ENCODE measurements at regions not wholly inside any gene's neighbourhood (a gene's known extent, or its start where the extent isn't known, plus 50 kb on each side); places are given as distances from the start of the nearest gene placed in this dataset.

DNA sequence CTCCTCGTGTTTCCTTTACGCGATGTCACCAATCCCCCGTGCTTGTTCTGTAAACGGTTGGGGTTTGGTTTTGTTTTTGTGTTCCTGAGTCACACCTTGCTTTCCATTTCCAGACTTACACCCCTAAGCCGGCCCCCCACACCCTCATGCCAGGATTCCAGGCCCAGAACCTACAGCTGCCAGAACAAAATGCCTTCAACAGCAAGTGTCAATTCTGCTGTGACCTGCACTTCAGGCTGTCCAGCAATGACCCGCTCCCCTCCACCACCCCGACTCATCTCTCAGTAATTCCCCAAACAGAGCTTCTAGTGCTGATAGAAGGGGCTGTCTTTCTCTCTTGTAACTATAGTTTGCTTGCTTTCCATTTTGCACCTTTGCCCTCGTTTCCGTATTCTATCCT lies 722.1 kb upstream of the CELF2 start:
- Histone ChIP-seq H3K4me2 (ENCODE audit: insufficient read depth, low read length) (no peak overlapping the region), H3K27me3 (ENCODE audit: control insufficient read depth in 2 of 2, insufficient read depth in 2 of 2, low read length in 2 of 2) (no peaks in the 10 kb centered on the region), H3K4me1 (ENCODE audit: control insufficient read depth, extremely low read depth, insufficient read depth, low read length) (no peaks in the 10 kb centered on the region), H3K36me3 (ENCODE audit: control insufficient read depth in 2 of 2, extremely low read depth in 1 of 2, insufficient read depth in 2 of 2, low read length in 2 of 2) (no peaks in the 10 kb centered on the region), H3K9ac (replicated peaks; ENCODE audit: extremely low read depth, insufficient read depth, low read length) (no peak overlapping the region), H2AFZ (ENCODE audit: low read depth, low read length) (no peak overlapping the region), H4K20me1 (replicated peaks; ENCODE audit: control insufficient read depth, extremely low read depth, insufficient read depth, low read length) (no peaks in the 10 kb centered on the region), H3K4me3 (replicated peaks in 1 of 3; ENCODE audit: insufficient read depth in 1 of 3, low read depth in 1 of 3, low read length in 3 of 3) (no peak overlapping the region), H3K27ac (ENCODE audit: insufficient read depth, low read depth, low read length) (no peak overlapping the region), H3K79me2 (ENCODE audit: control insufficient read depth, insufficient read depth, low read length) (no peaks in the 10 kb centered on the region), H3K9me1 (replicated peaks; ENCODE audit: control insufficient read depth, extremely low read depth, insufficient read depth, low read length) (no peaks in the 10 kb centered on the region), H3K9me3 (replicated peaks; ENCODE audit: control insufficient read depth, insufficient read depth, low read length) (no peaks in the 10 kb centered on the region)
- intact Hi-C loops (cut with micrococcal nuclease): no loop called here
- POLR2A ChIA-PET: no interaction called here
- dilution Hi-C loops (cut with MboI; ENCODE audit: extremely low pct_ligation_motif_present, low sequenced_read_pairs): no loop called here
- TF ChIP-seq MYC (IDR thresholded peaks at IDR 0.05; ENCODE audit: low read depth, low read length) (no peak), POLR2AphosphoS5 (IDR thresholded peaks at IDR 0.05; ENCODE audit: insufficient read depth, low read depth, low read length) (no peak), JUN (IDR thresholded peaks at IDR 0.05; ENCODE audit: borderline replicate concordance, insufficient read depth, insufficient read length, low read depth) (no peak), GATA2 (IDR thresholded peaks at IDR 0.05; ENCODE audit: insufficient read depth, insufficient read length, low read depth, low read length) (no peak), FOS (IDR thresholded peaks at IDR 0.05; ENCODE audit: borderline replicate concordance, insufficient read depth, low read length) (no peak)
- TF ChIP-seq, protein P1, sequence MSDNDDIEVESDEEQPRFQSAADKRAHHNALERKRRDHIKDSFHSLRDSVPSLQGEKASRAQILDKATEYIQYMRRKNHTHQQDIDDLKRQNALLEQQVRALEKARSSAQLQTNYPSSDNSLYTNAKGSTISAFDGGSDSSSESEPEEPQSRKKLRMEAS (IDR thresholded peaks at IDR 0.05; ENCODE audit: insufficient read depth, insufficient read length): no peak
- TF ChIP-seq, protein P2, sequence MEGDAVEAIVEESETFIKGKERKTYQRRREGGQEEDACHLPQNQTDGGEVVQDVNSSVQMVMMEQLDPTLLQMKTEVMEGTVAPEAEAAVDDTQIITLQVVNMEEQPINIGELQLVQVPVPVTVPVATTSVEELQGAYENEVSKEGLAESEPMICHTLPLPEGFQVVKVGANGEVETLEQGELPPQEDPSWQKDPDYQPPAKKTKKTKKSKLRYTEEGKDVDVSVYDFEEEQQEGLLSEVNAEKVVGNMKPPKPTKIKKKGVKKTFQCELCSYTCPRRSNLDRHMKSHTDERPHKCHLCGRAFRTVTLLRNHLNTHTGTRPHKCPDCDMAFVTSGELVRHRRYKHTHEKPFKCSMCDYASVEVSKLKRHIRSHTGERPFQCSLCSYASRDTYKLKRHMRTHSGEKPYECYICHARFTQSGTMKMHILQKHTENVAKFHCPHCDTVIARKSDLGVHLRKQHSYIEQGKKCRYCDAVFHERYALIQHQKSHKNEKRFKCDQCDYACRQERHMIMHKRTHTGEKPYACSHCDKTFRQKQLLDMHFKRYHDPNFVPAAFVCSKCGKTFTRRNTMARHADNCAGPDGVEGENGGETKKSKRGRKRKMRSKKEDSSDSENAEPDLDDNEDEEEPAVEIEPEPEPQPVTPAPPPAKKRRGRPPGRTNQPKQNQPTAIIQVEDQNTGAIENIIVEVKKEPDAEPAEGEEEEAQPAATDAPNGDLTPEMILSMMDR (IDR thresholded peaks at IDR 0.05; ENCODE audit: extremely low read depth in 1 of 2, insufficient read depth in 1 of 2, low read depth in 1 of 2, low read length in 2 of 2): no peak
- no TSS peak for BruUV-seq (replicated peaks)
- CTCF ChIA-PET: no interaction called here
- DNase-seq (ENCODE audit: low read depth, low spot score): no peak
- FAIRE-seq: no peak

Data from endothelial cell of umbilical vein (primary cell).